Mesenteric fat pad (tissue), 1 donor: ENCODE measurements at regions not wholly inside any gene's neighbourhood (a gene's known extent, or its start where the extent isn't known, plus 50 kb on each side); places are given as distances from the start of the nearest gene placed in this dataset.

Experiments
- DNase-seq: peaks from one replicate; pipeline ENCODE4 v3.0.0-alpha.2; 2020; ENCODE audit warnings: low spot score
- donor health status: DM: yes; HTN: yes; CAD: no.

- no peak for DNase-seq
Observed at GRCh38 chr7:52711951-52712350, 323.5 kb upstream of the POM121L12 start.

GRCh38 chr7:52708846-52709245, 326.6 kb upstream of the POM121L12 start:
- DNase-seq, result no peak

GRCh38 chr7:52705768-52706167, 329.7 kb upstream of the POM121L12 start:
- no peak for DNase-seq

- no peak for DNase-seq
Observed at GRCh38 chr7:52700349-52700748, 335.1 kb upstream of the POM121L12 start.

GRCh38 chr7:52695973-52696595, 339.3 kb upstream of the POM121L12 start:
- no peak for DNase-seq

- DNase-seq, result no peak
Observed at GRCh38 chr7:52691257-52691656, 344.2 kb upstream of the POM121L12 start.

GRCh38 chr7:52689912-52690311, 345.5 kb upstream of the POM121L12 start:
- DNase-seq, result no peak

- DNase-seq, result no peak
Observed at GRCh38 chr7:52685333-52685732, 350.1 kb upstream of the POM121L12 start.

- DNase-seq, result no peak
Observed at GRCh38 chr7:52684388-52684787, 351.0 kb upstream of the POM121L12 start.

GRCh38 chr7:52682993-52683392, 352.4 kb upstream of the POM121L12 start:
- DNase-seq, result no peak

- no peak for DNase-seq
Observed at GRCh38 chr7:52670608-52671225, 364.7 kb upstream of the POM121L12 start.

- DNase-seq, result no peak
Observed at GRCh38 chr7:52669031-52669430, 366.4 kb upstream of the POM121L12 start.

- no peak for DNase-seq
Observed at GRCh38 chr7:52668435-52668834, 367.0 kb upstream of the POM121L12 start.

- no peak for DNase-seq
Observed at GRCh38 chr7:52659178-52659577, 376.3 kb upstream of the POM121L12 start.

- DNase-seq, result no peak
Observed at GRCh38 chr7:52656098-52656497, 379.3 kb upstream of the POM121L12 start.

- no peak for DNase-seq
Observed at GRCh38 chr7:52652621-52653020, 382.8 kb upstream of the POM121L12 start.

- DNase-seq, result no peak
Observed at GRCh38 chr7:52648872-52649271, 386.6 kb upstream of the POM121L12 start.

- DNase-seq, result no peak
Observed at GRCh38 chr7:52647046-52647445, 388.4 kb upstream of the POM121L12 start.

GRCh38 chr7:52639981-52640380, 395.5 kb upstream of the POM121L12 start:
- no peak for DNase-seq

GRCh38 chr7:52639126-52639525, 396.3 kb upstream of the POM121L12 start:
- no peak for DNase-seq

GRCh38 chr7:52635021-52635420, 400.4 kb upstream of the POM121L12 start:
- no peak for DNase-seq

- DNase-seq, result no peak
Observed at GRCh38 chr7:52620849-52621248, 414.6 kb upstream of the POM121L12 start.

GRCh38 chr7:52616552-52616951, 418.9 kb upstream of the POM121L12 start:
- no peak for DNase-seq
